ENCODE measurements at regions not wholly inside any gene's neighbourhood (a gene's known extent, or its start where the extent isn't known, plus 50 kb on each side); places are given as distances from the start of the nearest gene placed in this dataset.

DNA sequence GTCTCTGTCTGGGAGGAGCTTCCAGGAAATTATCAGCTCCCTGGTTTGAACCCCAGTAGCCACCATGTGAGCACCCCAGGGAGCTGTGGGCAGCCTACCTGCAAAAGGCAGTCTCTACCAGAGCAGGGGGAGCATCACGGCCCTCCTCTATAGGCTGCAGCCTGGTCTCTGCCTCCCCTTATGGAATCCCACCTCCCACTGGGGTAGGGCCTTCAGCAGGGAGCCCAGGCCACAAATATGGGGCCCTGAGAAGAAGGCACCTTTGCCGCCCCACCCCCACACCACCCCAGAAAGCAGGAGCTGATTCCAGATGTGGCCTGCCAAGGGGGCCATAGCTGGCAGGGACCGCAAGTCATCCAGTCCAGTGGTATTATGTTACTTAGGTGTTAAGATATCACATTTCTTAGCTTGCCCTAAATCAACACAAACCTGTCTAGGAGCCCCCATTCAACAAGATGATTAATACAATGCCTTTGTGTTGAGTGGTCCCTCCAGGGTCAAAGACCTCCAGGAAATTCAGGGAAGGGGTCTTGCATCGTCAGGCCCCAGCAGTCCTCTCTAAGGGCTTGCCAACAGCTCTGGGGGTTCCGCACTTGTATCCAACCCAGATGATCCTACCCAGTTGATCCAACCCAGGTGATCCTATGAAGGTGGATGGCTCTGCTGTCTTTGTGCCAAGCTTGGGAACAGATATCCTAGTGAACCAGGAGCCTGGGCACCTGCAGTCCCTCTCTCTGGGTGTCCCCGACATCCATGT lies 114.9 kb downstream of the OAT start:
- ATAC-seq (no peak), DNase-seq (ENCODE audit: low spot score) (no peak)
- Mint-ChIP-seq H3K9me3 (peaks cover 30% of the 10 kb centered on the region), H3K4me3 (no peak overlapping the region), H3K4me1 (no peaks in the 10 kb centered on the region), H3K27ac (no peak overlapping the region), H3K27me3 (ENCODE audit: low read depth) (peaks cover 9% of the 10 kb centered on the region), H3K36me3 (peaks cover 14% of the 10 kb centered on the region)
- TF ChIP-seq PRRX2 (CRISPR knock-in tag; IDR thresholded peaks at IDR 0.05) (no peak), KAT7 (CRISPR knock-in tag; IDR thresholded peaks at IDR 0.05; ENCODE audit: borderline replicate concordance) (no peak), ETV6 (CRISPR knock-in tag; IDR thresholded peaks at IDR 0.05) (no peak), ZNF219 (CRISPR knock-in tag; IDR thresholded peaks at IDR 0.05; ENCODE audit: borderline replicate concordance) (no peak), NR3C1 (CRISPR knock-in tag; conservative IDR thresholded peaks at IDR 0.05; ENCODE audit: low read depth) (no peak), ZNF671 (CRISPR knock-in tag; IDR thresholded peaks at IDR 0.05) (no peak), ZNF232 (CRISPR knock-in tag; IDR thresholded peaks at IDR 0.05) (no peak), ELF4 (CRISPR knock-in tag; IDR thresholded peaks at IDR 0.05; ENCODE audit: low read depth) (no peak), GTF2I (CRISPR knock-in tag; conservative IDR thresholded peaks at IDR 0.05) (no peak), TEAD1 (CRISPR knock-in tag; IDR thresholded peaks at IDR 0.05) (no peak)
- TF ChIP-seq, protein P1, sequence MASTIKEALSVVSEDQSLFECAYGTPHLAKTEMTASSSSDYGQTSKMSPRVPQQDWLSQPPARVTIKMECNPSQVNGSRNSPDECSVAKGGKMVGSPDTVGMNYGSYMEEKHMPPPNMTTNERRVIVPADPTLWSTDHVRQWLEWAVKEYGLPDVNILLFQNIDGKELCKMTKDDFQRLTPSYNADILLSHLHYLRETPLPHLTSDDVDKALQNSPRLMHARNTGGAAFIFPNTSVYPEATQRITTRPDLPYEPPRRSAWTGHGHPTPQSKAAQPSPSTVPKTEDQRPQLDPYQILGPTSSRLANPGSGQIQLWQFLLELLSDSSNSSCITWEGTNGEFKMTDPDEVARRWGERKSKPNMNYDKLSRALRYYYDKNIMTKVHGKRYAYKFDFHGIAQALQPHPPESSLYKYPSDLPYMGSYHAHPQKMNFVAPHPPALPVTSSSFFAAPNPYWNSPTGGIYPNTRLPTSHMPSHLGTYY (CRISPR knock-in tag; IDR thresholded peaks at IDR 0.05): no peak
- TF ChIP-seq, protein P2, sequence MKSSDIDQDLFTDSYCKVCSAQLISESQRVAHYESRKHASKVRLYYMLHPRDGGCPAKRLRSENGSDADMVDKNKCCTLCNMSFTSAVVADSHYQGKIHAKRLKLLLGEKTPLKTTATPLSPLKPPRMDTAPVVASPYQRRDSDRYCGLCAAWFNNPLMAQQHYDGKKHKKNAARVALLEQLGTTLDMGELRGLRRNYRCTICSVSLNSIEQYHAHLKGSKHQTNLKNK (CRISPR knock-in tag; IDR thresholded peaks at IDR 0.05): no peak
- ChIA-PET CTCF (interaction anchor here (1.1 kb wide), 1 partner anchor 85 kb away, joined by 3 read pairs; no protein-coding TSS in a partner anchor), POLR2A (interaction anchor here (0.5 kb wide), 1 partner anchor 1003 kb away, joined by 7 read pairs; no protein-coding TSS in a partner anchor)

DNA sequence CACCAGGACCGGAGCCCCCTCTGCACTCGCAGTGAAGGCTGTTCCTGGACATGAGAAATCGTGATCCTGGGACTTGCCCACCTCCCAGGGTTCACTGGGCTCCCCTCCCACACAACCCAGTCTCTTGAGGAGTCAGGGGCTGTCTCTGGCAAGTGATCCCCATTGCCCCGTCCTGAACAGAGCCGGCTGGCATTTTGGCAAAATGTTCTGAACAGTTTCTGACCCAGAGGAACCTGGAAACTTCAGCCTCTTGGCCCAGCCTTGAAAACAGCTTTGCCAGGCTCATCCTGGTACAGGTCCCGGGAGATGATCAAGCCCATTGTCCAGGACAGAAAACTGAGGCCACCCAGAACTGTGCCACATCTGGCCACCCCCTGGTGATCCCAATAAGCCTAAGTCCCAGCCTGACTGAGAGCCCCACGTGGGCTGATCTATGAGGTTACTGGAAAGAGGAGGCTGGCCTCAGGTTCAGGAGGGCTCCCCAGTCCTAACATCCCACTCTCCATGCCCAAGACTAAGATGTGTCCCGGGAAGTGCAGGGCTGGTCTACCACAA lies 115.7 kb downstream of the OAT start:
- TF ChIP-seq SP1 (CRISPR knock-in tag; conservative IDR thresholded peaks at IDR 0.05) (no peak), KAT7 (CRISPR knock-in tag; IDR thresholded peaks at IDR 0.05; ENCODE audit: borderline replicate concordance) (no peak), FOXK1 (CRISPR knock-in tag; IDR thresholded peaks at IDR 0.05) (no peak), GRHL2 (CRISPR knock-in tag; IDR thresholded peaks at IDR 0.05; ENCODE audit: insufficient replicate concordance, severe bottlenecking) (no peak), ZBTB21 (CRISPR knock-in tag; IDR thresholded peaks at IDR 0.05; ENCODE audit: borderline replicate concordance) (no peak), ESRRA (CRISPR knock-in tag; IDR thresholded peaks at IDR 0.05; ENCODE audit: borderline replicate concordance) (no peak)
- TF ChIP-seq, protein P3, sequence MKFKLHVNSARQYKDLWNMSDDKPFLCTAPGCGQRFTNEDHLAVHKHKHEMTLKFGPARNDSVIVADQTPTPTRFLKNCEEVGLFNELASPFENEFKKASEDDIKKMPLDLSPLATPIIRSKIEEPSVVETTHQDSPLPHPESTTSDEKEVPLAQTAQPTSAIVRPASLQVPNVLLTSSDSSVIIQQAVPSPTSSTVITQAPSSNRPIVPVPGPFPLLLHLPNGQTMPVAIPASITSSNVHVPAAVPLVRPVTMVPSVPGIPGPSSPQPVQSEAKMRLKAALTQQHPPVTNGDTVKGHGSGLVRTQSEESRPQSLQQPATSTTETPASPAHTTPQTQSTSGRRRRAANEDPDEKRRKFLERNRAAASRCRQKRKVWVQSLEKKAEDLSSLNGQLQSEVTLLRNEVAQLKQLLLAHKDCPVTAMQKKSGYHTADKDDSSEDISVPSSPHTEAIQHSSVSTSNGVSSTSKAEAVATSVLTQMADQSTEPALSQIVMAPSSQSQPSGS (CRISPR knock-in tag; IDR thresholded peaks at IDR 0.05; ENCODE audit: borderline replicate concordance, low read depth): no peak
- TF ChIP-seq, protein P4, sequence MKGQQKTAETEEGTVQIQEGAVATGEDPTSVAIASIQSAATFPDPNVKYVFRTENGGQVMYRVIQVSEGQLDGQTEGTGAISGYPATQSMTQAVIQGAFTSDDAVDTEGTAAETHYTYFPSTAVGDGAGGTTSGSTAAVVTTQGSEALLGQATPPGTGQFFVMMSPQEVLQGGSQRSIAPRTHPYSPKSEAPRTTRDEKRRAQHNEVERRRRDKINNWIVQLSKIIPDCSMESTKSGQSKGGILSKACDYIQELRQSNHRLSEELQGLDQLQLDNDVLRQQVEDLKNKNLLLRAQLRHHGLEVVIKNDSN (CRISPR knock-in tag; IDR thresholded peaks at IDR 0.05): no peak
- Mint-ChIP-seq H3K36me3 (peaks cover 14% of the 10 kb centered on the region), H3K4me1 (no peaks in the 10 kb centered on the region), H3K27ac (no peak overlapping the region), H3K9me3 (peaks cover 30% of the 10 kb centered on the region), H3K27me3 (ENCODE audit: low read depth) (peaks cover 9% of the 10 kb centered on the region), H3K4me3 (no peak overlapping the region)
- ATAC-seq (no peak), DNase-seq (ENCODE audit: low spot score) (no peak)
- CTCF ChIA-PET: interaction anchor here (1.1 kb wide), 1 partner anchor 86 kb away, joined by 3 read pairs; no protein-coding TSS in a partner anchor
- POLR2A ChIA-PET: interaction anchor here (0.5 kb wide), 1 partner anchor 1002 kb away, joined by 7 read pairs; no protein-coding TSS in a partner anchor

All from WTC11 (cell line).